ENCODE measurements at regions not wholly inside any gene's neighbourhood (a gene's known extent, or its start where the extent isn't known, plus 50 kb on each side); places are given as distances from the start of the nearest gene placed in this dataset.

DNA sequence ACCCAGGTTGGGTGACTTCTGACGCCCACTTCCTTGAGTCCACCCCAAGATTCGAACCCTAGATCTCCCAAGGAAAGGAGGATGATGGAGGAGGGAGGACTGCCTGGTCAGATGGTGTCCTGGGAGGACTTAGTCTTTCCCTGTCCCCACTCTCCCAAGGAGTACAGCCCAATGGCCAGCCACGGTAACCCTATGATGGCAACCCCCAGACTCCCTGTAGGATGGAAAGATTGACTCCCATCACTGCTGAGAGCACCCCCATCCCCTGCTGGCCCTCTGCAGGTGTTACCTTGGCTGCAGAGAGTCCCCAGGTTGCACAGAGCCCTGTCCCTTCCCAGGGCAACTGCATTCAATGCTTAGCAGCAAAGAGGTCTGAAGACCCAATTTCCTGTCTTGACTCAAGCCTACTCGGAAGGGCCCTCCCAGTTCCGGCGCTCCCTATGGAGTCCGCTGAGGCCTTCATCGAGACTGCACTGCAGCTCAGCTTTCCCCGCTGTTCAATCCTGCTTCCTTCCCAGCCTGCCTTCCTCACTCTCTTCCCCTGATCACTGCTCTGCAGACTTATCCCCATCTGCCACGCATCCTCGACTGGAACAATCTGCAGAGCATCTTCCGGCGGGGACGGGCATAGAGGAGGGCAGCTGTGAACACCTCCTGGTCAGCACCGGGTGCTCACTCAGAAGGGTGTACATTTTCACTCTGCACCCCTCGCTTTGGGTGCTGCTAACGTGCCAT lies 50.8 kb upstream of the OCM2 start:
- DNase-seq: no peak

DNA sequence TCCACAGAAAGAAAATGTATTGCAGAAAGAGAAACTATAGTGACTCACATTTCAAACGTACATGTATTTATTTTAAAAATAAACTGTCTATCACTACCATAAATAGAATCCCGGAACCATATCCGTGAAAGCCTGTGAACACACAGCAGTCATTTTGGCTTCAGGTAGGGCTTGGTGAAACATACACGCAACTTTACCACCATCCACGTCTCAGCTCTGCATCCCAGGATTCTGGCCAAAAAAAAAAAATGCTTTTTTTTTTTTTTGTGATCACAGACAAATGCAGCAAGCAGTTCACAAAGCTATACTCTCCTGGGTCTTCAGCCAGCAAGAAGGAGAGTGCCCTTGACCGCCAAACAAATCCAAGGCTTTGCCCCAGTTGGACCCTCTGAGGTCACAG lies 56.8 kb upstream of the OCM2 start:
- DNase-seq: no peak

DNA sequence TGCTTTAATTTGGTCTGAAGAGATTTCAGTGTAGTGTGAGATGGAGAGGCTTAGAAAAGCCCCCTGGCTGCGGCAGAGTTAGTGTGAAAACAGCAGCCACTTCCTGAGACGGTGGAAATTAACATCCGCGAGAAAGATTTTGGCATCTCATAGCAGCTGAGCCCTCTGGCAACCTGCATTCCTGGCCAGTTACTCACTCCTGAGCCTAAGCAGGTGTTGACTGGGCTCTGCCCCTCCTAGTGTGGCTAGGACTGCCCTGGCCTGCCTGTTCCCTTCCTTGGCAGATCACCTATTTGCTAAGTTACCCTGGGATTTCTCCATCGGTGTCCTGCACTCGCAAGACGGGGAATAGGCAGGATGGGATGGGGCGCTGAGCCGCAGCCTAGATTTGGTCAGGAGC lies 57.6 kb upstream of the LMTK2 start:
- no peak for DNase-seq

DNA sequence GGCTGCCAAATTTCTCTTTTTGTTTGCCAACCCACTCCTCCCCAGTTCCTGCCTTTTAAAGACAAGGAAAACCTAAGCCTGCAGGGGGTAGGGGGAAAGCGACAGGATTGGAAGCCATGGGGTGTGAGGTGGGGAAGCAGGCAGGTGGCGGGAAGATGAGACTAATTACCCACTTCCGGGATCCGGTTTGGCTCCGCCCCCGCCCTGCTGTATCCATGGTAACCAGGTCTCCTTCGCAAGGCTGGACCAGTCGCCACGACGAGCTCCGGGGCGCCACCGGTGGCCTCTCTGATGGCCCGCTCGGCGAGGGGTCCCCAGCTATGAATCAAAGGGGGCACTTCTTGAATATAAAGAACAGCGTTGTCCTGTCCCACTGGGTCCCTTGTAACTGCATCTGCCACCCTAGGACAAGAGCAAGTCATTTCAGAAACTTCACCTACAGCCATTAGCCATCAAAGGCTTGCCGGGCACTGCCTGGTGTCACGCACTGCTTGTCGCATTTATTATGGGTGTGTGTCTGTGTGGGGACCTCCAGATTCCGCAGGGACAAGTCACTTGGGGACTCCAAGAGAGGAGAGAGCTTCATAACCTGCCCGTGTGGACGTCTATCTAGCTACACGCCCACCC lies 55.4 kb upstream of the LMTK2 start:
- peak in 4 of 5 donors; percentile 23 to 42 (median 28) for DNase-seq

DNA sequence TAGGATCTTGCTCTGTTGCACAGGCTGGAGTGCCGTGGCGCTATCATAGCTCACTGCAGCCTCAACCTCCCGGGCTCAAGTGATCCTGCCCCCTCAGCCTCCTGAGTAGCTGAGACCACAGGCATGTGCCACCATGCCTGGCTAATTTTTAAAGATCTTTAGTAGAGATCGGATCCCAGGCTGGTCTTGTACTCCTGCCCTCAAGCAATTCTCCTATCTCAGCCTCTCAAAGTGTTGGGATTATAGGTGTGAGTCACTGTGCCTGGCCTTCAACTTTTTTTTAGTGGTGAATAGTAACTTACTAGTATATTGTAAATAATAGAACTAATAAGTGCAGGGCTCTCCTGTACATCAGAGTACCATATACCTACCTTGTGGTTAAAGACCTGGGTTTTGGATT lies 52.1 kb upstream of the LMTK2 start:
- DNase-seq: no peak

DNA sequence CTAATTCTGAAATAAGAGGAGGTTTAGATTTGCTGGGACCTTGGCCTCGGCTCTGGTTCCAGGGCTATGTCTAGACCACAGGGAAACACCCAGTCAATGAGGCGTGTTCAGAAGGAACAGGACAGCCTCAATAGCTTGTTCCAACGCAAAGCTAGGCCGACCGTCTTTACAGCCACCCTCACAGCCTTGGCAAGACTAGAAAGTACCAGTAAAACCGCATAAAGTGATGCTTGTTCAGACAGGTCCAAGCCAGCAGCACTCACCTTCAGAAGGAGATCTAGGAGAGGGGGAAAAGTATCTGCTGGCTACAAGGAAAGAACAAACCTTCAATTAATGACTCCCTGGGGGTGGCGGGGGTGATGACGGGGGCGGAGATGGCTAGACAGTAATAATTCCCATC lies 50.1 kb upstream of the LMTK2 start:
- no peak for DNase-seq
